CD4-positive, alpha-beta T cell treated with Interleukin-15 for 4 hours (primary cell): ENCODE measurements at regions not wholly inside any gene's neighbourhood (a gene's known extent, or its start where the extent isn't known, plus 50 kb on each side); places are given as distances from the start of the nearest gene placed in this dataset.

Source experiments
- DNase-seq: peaks from one replicate; pipeline ENCODE4 v3.0.0-alpha.2; 2020; ENCODE audit warnings: low spot score

DNA sequence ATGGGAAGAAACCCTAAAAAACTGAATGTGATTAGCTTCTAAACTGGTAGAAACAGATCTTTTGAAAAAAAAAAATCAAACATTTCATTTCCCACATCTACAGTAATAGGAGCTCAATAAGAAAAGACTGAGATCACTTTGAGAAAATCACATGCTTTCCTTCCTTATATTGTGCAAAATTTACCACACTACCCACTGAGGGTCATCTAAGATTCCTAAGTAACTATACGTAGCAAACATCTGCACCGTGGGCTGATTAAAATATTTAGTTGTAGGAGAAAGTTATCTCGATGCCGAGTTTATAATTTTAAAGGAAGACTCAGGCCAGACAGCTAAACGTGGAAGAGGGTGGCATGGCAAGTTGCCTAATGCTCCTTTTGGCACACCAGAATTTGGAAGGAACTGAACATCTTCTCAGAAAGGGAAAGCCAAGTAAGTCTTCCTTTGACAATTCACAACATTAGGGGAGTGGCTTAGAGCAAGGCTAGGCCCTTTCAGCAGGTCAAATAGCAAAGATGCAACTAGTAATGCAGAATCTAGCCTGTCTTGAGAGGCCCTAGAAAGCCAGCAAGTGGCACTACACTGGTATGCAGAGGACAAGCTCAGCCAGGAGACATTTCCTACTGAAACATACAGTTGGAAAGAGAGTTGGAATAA lies 128.0 kb downstream of the TMA16 start:
- DNase-seq = no peak

DNA sequence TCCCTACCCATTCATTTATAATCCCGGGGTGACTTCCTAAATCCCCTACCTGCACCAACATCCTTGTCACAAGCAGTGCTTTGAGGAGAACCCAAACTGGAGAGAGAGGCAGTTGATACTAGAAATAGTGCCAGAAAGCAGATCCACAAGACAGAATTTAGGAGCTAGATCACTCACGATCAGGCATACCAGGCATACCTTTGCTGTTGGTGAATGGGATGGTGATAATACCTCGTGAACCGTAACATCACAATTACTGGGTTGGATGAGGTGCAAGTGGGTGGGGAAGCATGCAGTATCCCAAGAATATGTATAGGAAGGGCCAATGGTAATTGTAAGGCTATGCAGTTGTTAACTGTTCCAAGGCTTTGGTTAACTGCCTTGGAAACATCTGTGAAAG lies 129.3 kb downstream of the TMA16 start:
- no peak for DNase-seq

DNA sequence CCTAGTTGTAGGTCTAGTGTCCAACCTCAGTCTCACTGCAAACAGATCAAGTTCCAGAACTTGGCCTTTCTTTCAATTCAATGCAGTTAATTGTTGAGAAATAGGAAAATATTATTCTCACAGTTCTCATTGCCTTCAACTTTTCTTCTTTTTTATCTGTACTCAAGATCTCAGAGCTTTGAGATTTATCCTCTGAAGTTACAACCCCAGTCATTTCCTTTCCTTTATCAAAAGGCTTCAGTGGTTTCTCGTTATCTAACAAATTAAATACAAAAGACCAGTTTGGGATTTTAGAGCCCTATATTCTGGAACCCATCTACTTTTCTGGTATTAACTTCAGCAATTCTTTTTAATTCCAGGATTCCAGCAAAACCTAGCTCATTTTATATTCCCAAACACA lies 130.2 kb downstream of the TMA16 start:
- DNase-seq = no peak

DNA sequence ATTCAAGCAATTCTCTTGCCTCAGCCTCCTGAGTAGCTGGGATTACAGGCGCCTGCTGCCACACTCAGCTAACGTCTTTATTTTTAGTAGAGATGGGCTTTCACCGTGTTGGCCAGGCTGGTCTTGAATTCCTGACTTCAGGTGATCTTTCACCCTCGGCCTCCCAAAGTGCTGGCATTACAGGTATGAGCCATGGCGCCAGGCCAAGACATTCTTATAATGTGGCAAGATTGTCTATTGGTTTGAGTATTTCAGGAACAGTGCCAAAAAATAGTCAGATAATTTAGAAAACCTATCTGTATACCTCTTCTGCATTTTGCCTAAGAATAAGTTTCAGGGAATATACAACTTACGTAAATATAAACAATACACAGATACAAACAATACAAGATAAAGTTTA lies 136.8 kb downstream of the TMA16 start:
- no peak for DNase-seq

DNA sequence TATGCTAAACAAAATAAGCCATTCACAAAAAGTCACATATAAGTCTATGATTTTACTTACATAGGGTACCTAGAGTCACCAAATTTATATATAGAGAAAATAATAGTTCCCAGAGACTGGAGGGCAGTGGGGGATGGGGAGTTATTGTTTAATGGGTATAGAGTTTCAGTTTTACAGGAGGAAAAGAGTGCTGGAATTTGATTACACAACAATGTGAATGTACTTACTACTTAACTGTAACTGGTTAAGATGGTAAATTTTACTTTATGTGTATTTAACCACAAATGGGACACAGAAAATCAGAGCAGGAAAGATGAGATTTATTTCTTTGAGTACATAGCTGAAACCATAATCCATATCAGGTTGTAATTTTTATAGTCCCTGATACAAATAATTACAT lies 144.4 kb downstream of the TMA16 start:
- no peak for DNase-seq

DNA sequence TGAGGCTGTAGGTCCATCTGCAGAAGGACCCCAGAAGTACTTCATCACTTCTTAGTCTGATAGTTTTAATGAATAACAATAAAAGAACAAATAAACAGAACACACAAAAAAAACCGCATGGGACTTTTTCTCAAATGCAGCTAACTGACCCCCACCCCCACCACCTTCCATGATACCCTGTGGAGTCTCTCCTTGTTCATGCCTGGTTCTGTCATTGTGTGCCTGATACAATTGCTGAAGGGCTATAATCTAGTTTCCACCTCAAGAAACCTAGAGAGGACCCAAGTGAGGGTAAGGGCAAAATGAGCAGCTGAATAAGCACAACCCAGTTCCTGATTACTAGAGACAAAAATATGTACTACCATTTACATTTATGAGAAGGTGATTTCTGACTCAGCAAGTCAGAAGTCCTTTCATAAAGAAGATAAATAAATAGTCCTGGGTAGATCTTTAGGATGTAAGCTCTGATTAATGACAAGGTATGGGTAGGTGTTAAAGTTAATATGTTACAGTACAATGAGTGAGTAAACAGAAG lies 155.1 kb downstream of the TMA16 start:
- DNase-seq = no peak

DNA sequence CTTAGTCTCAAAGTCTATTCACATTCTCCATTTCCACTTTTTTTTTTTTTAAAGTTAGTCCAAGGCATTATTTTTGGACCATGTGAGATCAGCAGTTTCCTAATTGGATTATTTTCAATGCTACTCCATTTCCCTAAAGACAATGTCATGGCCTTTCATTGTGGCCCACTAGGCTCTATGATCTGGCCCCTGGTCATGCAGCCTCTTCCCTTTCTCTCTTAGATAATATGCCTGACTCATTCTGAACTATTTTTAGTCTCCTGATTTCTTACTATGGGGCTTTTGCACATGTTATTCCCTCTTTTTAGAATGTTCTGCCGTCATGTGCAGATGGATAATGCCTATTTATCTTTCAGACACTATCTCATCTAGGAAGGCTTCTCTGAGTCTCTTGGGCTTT lies 157.3 kb downstream of the TMA16 start:
- no peak for DNase-seq

DNA sequence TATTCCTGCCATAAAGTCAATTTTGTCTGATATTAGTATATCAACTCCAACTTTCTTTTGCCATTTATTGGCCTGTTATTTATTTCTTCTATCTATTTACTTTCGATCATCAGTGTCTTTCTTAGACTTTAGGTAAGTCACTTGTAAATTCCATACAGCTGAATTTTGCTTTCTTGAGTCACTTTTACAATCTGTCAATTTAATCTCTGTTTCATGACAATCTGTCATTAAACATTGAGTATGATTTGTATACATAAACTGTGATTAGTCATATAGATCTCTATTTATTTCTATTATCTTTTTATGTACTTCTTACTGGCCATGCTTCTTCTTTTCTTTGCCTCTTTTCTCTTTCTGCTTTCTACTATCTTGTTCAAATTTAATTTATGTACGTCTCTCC lies 160.1 kb downstream of the TMA16 start:
- no peak for DNase-seq

DNA sequence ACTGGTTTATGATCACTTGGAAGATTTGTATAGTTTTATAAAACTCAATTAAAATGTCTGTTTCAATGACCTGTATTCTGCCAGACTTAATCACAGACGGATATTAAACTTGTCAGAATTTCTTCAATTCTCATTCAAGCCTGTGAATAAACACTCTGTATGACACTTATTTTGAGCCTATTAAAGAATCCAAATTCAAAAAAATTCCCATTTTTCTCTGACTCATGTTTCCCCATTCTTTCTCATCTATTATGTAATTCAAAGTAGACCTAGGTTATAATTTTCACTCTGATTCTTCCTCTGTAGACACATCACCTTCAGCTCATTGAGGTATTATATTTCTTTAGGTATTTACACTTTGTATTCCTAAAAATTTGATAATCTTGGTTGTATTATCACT lies 166.1 kb downstream of the TMA16 start:
- DNase-seq = no peak

DNA sequence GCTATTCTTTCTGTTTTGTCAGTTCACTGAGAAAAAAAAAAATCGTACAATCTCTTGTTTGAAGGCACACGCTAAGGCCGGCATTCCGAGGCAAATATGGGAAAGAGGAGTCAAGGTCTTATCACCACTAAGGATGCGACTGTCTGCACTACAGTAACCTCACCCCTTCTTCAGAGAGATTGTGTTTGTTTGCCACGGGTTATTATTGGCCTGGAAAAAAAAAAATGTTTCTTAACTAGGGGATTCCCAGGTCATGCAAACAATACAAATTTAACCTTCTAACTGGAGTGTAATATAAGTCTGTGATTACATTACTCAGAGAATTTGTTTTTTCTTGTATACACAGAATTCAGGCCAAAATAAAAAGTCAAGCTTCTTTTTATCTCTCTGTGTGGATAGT lies 168.3 kb downstream of the TMA16 start:
- no peak for DNase-seq

DNA sequence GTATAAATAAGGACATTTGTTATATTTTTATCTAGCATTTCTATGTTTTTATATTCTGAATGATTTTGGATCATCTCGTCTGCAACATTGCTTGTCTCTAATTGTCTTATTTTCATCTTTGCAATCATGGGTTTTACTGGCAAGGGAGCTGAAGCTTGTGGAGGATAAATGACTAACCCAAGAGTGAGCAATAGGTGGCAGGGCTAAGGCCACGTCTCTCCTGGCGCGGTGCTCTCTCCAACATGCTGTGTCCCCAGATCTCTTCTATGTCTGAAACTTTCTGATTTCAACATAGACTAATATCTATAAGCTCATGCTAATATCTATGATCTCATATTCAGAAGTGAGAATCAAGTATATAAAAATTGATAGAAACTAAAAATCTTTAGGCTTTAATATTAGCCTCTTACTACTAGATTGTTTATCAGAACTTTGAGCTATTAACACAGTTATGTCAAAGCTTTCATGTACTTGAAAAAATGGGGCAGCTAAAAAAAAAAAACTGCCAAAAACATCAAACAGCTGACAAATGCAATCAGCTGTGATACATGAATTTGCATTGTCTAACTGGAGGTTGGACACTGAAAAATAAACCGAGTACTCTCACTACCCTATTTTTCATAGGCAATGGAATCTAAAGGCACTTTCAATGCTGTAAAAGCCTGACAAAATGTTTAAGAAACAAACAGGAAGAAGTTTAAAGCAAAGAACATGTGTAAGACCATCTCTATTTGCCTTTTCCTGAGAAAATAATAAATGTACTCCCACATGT lies 169.2 kb downstream of the TMA16 start:
- no peak for DNase-seq

DNA sequence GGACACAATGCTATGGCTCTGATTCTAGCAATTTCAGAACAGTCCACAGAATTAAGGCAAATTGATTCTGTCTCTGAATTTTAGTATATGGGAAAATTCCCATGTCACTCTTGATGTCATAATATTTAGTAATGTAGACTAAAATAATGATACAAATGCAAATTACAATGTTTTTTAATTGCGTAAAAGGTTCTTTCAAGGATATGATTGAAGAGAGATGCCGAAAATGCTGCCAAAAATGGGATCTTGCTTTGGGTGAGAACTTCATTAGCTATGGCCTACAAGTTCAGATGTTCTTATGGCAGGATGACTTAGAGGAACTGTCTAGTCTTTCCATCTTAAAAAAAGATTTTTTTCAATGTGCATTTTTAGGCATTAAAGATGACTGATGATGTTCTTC lies 170.6 kb downstream of the TMA16 start:
- DNase-seq = no peak

DNA sequence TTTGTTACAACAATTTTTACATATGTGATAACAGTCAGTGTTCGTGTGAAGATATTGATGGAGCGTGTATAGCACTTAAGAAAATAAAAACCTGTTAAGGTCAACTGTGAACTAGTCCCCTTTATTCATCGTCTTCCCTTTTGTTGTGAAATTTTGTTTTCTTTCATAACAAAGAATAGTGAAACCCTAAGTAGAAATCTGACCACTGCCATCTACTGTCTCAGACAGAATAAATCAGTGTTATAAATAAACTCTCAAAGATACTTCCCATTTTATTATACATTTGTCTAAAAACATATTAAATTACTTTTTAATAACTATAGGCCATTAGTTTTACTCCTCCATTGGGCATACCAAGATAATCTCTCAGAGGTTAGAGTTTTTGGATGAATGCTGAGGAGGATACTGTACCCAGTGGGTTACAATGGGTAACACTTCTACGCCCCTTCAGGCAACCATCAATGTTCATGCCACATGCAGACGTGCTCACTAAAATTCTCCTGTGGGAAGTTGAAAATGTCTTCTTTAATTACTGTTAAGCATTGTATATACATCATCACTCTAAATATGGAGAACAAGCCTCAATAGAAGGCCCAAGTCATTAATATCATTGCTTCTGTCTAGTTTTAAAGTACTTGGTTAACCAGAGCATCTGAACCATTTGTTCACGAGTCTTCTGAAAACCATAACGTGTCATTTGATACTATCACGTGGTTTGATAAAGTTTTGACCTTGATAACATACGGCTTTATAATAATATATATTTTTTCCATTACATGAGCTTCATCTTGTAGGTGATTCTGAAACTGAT lies 171.2 kb downstream of the TMA16 start:
- DNase-seq = no peak

DNA sequence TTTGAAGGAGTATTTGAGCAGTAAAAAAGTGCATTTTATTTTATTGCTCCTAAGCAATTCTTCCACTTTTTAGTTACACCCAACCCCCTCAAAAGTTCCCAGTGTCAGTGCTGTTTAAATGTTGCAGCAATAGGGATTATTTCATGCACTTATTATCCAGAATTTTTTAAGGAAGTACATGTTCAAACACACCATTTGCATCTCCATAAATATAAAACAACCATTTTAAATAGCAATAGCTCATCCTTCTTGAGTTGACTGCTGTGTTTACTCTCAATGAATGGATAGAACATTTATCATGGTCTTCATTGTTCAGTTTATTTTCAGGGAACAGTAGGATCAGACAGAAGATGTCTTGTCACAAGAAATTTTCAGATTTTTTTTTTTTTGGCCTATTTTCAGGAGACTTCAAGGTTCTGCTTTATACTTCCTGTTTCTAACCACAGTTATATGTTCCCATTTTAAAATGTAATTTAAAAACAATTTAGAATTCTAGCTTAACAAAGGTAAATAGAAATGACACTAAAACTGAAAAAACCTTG lies 171.9 kb downstream of the TMA16 start:
- DNase-seq = no peak

DNA sequence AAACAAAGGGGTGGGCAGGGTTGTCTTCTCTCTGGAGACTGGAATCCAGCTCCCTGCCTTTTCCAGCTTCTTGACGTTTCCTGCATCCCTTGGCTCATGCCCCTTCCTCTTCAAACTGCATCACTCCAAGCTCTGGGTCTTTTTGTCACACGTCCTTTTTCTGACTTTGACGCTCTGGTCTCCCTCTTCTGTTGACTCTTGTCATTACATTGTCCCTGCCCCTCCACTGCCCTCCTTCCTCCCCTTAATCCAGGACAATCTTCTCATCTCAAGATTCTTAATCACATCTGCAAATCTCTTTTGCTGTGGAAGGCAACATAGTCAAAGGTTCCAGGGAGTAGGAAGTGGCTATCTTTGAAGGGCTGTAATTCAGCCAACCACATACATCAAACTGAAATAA lies 178.3 kb downstream of the TMA16 start:
- no peak for DNase-seq

DNA sequence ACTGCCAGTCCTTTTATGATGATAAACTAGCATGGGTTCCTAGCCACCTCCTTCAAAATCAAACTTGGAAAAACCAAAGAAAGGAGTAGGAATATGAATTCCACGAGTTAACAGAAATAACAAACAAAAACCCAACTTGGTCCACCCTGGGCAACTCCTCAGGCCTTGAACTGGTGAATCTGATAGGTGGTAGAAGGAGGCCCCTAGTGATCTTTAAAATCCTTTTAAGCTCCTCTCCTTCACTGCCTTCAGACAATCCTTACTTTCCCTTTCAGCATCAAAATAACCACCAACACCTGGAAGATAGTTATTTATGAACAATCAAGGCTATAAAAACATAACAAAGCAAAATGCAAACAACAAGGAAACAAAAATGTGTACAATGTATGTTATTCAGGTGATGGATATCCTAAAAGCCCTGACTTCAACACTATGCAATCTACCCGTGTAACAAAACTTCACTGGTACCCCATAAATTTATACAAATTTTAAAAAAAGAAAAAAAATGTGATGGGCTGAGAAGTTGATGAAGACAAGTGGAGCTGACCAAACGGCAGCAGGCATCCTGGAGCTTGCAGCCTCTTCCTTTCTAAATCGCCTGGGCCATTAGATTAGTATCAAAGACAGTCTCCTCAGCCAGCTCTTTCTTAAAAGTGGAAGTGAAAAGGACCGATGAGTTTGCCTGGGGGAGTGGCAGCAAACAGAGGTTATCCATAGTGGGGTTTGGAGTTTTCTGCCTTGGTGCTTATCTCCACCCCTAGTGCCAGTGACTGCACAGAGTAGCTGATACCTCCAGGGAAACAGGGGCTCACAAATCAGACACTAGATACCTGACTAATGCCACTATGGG lies 179.6 kb downstream of the TMA16 start:
- DNase-seq = no peak

DNA sequence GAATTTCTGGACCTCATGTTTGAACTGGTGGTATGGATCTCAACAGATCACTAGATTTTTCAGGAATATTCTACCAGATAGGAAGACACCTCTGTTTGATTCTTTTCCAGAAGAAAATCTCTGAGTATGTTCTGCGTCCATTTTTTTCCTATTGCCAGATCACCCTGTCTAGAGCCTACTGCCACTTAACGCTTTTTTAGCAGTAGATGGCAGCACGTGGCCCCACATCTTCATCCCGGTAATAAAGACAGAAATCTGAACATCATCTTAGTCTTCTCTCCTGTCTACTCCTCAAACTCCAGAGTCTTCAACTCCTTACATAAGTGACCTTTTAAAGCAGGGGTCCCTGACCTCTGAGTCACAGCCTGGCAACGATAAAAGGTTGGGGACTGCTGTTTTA lies 184.7 kb downstream of the TMA16 start:
- DNase-seq = no peak

DNA sequence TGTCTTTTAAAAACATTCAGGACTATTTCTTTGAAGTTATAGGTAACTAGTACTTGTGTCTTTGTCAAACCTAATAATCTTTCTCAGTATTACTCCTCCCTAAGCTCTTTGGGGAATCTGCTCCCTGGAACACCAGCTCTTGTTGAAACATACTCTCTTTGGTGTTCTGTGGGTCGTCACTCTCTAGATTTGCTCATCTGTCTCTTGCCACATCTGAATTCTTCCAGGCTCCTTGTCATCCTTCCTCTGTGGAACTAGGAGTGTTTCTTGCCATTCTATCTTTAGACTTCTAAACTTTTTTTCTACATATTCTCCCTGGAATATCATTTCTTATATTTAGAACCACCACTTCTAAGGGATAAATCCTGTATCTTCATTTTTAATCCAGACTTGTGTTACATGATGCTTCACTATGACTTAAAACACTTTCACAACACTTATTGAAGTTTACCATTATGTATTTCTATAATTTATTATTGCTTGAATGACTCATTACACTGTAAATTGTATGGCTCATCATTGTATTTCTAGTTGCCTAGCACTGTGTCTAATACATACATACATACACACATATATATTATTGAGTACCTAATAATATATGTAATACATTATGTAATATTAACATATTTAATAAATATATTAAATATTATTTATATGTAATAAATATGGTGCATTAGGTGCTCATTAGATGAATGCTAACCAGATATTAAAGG lies 186.1 kb downstream of the TMA16 start:
- no peak for DNase-seq

DNA sequence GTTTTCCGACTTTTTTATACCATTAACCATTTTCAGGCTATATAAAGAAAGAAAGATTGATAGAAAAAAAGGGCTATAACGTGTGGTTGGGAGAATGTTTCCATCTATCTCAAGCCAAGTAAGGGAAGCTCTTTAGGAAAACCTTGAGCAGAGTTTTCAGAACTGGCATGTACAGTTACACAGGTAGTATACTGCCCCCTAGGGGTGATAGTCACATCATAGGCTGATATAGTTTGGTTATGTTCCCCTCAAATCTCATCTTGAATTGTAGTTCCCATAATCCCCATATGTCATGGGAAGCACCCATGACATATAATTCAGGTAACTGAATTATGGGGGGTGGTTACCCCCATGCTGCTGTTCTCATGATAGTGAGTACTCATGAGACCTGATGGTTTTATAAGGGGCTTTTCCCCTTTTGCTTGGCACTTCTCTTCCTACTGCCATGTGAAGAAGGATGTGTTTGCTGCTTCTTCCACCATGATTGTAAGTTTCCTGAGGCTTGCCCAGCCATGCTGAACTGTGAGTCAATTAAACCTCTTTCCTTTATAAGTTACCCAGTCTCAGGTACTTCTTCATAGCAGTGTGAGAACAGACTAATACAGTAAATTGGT lies 186.8 kb downstream of the TMA16 start:
- DNase-seq = peak; percentile 70

DNA sequence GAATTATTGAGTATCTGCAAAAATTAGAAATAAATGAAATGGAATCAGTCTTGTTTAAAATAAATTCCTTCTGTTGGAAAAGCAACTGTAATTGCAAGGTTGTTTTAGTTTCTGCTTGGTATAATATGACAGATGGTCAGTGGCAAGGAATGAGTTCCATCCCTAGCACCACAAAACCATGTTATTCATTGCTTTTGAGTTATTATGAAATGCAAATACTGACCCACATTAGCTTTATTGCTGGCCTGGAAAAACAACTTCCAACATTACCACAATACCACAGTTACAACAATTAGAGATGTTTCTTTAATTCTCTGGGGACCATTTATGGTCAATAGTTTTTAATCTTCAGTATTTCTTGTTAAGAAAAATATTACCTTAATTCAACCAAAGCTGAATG lies 194.4 kb downstream of the TMA16 start:
- no peak for DNase-seq

DNA sequence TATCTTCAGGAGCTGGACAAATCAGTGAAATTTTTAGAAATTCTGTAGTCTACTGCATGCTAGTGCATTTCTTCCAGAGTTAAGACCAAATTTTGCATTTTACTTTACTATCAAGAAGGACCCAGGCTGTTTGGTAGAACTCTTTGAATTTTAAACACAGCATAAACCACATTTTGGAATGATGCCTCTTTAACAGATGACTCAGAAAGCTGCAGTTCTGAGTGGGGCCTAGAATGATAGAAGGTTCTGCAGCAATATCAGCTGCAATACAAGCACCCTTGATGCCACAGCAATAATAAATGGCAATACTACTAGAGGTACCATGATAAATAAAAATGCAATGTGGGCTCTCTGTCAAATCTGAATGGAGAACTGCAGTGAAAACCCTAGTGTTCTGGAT lies 198.7 kb downstream of the TMA16 start:
- no peak for DNase-seq
